ENCODE measurements at regions not wholly inside any gene's neighbourhood (a gene's known extent, or its start where the extent isn't known, plus 50 kb on each side); places are given as distances from the start of the nearest gene placed in this dataset.

DNA sequence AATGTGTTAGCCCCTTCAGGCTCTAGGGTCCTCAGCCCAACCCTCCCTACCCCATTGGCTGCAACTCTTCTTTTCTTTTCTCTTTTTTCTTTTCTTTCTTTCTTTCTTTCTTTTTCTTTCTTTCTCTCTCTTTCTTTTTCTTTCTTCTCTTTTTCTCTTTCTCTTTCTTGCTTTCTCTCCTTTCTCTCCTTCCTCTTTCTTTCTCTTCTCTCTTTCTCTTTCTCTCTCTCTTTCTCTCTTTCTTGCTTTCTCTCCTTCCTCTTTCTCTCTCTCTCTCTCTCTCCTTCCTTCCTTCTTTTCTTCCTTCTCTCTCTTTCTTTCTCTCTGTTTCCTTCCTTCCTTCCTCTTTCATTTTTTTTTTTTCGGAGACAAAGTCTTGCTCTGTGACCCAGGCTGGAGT, 458.9 kb downstream of the TYW1 start:
- TF ChIP-seq EZH2phosphoT487 (IDR thresholded peaks at IDR 0.05; ENCODE audit: insufficient read depth, low read depth) (no peak), EZH2 (IDR thresholded peaks at IDR 0.05; ENCODE audit: insufficient read depth, poor library complexity, severe bottlenecking) (no peak)

All from GM23248 (cell line).